Activated B cell treated with CpG ODN at 0.5 μM for 24 hours (primary cell): ENCODE measurements at regions not wholly inside any gene's neighbourhood (a gene's known extent, or its start where the extent isn't known, plus 50 kb on each side); places are given as distances from the start of the nearest gene placed in this dataset.
"Not testable (repeated sequence)": the region's sequence is repeated elsewhere in the genome, so short reads cannot be mapped to it uniquely, and the experiment has no call there.

Source experiments
- ATAC-seq: fragments of 200-7000 bp; cut with Tn5 transposase; one replicate; pipeline ENCODE4 v1.10.0; 2021; ENCODE audit warnings: low read depth, mild to moderate bottlenecking, moderate library complexity
- CTCF ChIA-PET: fragments of 350-600 bp; sonication (Branson Sonifier 250); formaldehyde crosslinking; loops from one replicate; lab custom pipeline; 2021; ENCODE audit warnings: antibody characterized with exemption; lab: Charles Lee
- POLR2A ChIA-PET: fragments of 350-600 bp; sonication (Branson Sonifier 250); formaldehyde crosslinking; loops from one replicate; lab custom pipeline; 2021; ENCODE audit warnings: antibody characterized with exemption; lab: Charles Lee
- DNase-seq: peaks from one replicate; pipeline ENCODE4 v3.0.0; 2022
- H3K27ac Mint-ChIP-seq: one replicate; pipeline ENCODE4 v1.8.0; 2020; ENCODE audit warnings: mixed read lengths
- H3K27me3 Mint-ChIP-seq: one replicate; pipeline ENCODE4 v1.8.0; 2021; ENCODE audit warnings: mixed read lengths
- H3K36me3 Mint-ChIP-seq: one replicate; pipeline ENCODE4 v1.8.0; 2021; ENCODE audit warnings: low read depth, mixed read lengths
- H3K4me1 Mint-ChIP-seq: one replicate; pipeline ENCODE4 v1.8.0; 2021; ENCODE audit warnings: mixed read lengths
- H3K4me3 Mint-ChIP-seq: one replicate; pipeline ENCODE4 v1.8.0; 2020; ENCODE audit warnings: mild to moderate bottlenecking, mixed read lengths
- H3K9me3 Mint-ChIP-seq: one replicate; pipeline ENCODE4 v1.8.0; 2020; ENCODE audit warnings: mixed read lengths
- intact Hi-C: fragments of 100-400 bp; cut with micrococcal nuclease; formaldehyde crosslinking; loops from one replicate; pipeline ENCODE4 v1.15.1; 2024

DNA sequence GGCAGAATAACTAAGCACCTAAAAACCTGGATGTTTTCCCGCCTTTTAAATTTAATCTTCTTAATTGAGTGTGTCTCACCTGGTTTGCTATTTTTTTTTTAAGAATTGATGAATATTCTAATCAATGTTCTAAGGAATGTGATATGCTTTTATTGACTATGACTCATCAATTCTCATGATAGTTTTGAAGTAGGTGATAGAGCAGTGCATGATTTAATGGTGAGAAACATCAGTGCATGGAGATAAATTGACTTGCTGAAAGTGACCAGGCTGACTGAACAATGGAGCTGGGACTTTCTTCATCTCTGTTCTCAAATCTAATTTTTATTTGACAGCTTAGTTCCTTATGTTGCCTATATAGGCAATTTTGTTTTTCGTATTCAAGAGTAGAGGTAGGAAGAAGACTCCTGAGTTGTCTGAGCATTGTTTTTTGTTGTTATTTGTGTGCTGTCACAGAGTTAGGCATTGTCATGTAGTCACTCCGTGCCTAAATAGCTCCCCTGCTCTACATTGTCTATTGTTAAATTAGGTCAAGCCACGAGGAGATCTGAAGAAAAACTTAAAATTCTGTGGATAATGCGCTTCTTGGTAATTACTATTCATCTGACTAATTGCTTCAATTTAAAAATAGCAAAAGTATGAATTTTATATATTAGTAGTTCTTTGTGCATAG lies 59.0 kb upstream of the NUTM2F start:
- not testable (repeated sequence) for H3K4me3 Mint-ChIP-seq

DNA sequence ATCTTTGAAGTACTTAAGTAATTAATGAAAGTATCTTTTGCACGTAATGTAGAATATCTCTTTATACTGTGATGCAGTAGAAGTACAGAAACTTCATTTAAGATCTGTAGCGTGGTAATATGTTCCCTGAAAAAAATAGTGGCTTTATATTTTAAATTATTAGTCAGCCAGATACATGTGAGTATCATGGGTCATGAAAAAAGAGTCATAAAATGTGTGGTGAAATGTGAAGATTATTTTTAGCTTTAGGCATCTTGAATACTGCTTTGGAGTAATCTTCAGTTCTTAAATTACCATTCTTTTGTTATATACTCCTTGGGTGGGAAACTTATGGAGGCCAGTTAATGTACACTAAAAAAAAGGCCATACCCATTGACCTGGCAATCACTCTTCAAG lies 59.6 kb upstream of the NUTM2F start:
- H3K27ac Mint-ChIP-seq, ATAC-seq, H3K27me3 Mint-ChIP-seq, DNase-seq, H3K36me3 Mint-ChIP-seq, CTCF ChIA-PET, intact Hi-C loops, H3K4me3 Mint-ChIP-seq, POLR2A ChIA-PET, H3K9me3 Mint-ChIP-seq: not testable (repeated sequence)
- H3K4me1 Mint-ChIP-seq, result peaks cover 37% of the 10 kb centered on the region

More for the DNA sequence above, 59.0 kb upstream of the NUTM2F start:
- CTCF ChIA-PET, H3K36me3 Mint-ChIP-seq, H3K9me3 Mint-ChIP-seq, intact Hi-C loops, DNase-seq, ATAC-seq, H3K27me3 Mint-ChIP-seq, POLR2A ChIA-PET, H3K27ac Mint-ChIP-seq: not testable (repeated sequence)
- H3K4me1 Mint-ChIP-seq, result peaks cover 37% of the 10 kb centered on the region

DNA sequence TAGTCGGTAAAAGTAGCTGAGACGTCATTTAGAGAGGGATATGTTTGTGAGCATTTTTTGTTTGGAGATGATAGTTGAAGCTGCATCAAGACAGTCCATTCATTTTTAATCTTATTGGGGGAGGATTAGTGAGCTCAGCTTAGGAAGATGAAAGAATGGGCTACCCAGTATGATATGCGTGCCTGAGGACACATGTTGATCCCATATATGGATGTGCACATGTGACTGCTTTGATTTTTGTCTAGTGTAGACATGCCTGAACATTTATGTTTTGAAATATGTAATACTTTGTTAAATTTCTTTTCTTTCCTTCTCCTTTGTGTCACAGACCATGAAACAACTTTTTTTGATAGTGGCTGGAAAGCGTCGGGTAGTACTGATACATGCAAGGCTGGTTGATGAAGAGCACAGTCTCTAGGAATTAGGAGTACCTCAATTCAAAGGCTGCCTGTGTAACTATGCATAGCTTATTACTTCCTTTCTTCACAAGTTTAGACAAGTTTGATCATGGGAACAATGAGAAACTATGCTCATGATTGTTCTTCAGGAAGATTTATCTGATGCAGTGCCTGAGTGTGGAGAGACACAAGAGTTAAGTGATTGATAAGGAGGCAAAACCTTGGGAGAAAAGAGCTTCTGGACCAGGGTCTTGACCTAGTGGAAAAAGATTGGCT lies 62.1 kb upstream of the NUTM2F start:
- peaks cover 31% of the 10 kb centered on the region for H3K4me1 Mint-ChIP-seq
- H3K4me3 Mint-ChIP-seq, H3K27me3 Mint-ChIP-seq, H3K27ac Mint-ChIP-seq, ATAC-seq, CTCF ChIA-PET, intact Hi-C loops, H3K9me3 Mint-ChIP-seq, POLR2A ChIA-PET, H3K36me3 Mint-ChIP-seq, DNase-seq: not testable (repeated sequence)

DNA sequence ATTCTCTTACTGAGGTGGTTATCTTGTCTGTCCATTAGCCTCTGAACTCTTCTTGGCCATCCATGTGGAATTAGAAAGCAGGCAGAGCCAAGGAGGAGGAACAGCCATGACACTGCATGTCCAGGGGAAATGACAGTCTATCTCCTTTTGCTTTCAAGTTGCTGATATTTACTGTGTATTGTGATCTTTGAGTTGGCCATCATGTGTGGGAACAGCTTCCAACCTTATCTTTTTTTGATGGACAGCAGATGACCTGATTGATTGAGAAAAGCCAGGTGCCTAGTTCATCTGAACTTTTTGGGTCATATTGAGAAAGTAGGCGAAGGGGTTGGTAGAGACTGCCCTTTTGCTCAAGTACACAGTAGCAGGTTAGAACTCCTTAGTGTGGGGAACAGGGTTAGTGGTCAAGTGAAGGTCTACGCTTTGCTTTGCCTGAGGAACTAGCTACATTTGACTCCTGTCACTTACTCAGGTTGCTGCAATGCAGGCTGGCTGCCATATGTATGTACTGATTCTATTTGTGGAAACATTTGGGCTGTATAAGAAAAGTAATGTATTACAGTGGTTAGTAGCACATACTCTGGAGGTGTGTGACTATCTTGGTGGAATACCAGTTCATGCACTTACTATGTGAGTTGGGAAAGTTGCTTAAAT lies 64.7 kb upstream of the NUTM2F start:
- H3K27ac Mint-ChIP-seq, H3K27me3 Mint-ChIP-seq, DNase-seq, POLR2A ChIA-PET, H3K36me3 Mint-ChIP-seq, H3K9me3 Mint-ChIP-seq, intact Hi-C loops, ATAC-seq, CTCF ChIA-PET, H3K4me3 Mint-ChIP-seq: not testable (repeated sequence)
- peaks cover 25% of the 10 kb centered on the region for H3K4me1 Mint-ChIP-seq

DNA sequence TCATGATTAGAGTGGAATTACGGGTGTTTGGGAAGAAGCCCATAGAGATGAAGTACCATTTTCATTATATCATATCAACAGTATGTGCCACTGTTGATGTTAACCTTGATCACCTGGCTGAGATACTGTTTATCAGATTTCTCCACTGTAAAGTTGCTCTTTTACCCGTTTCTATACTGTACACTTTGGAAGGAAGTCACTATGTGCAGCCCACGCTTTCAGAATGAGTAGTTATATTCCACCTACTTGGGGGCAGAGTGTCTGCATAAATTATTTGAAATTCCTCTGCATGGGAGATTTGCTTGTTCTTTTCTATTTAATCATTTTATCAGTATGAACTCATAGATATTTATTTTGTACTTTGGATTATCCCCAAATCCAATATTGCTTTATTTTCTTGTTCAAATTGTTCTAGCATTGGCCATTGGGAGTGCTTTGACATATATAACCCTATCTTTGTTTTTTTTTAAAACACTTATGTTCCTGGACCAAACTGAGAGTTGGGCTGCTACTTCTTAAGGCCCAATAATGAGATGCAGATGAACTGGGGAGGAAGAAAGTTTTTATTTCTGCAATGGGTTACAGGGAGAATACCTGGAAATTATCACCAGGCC lies 69.4 kb upstream of the NUTM2F start:
- DNase-seq, intact Hi-C loops, H3K4me3 Mint-ChIP-seq, H3K9me3 Mint-ChIP-seq, H3K27me3 Mint-ChIP-seq, H3K36me3 Mint-ChIP-seq, CTCF ChIA-PET, POLR2A ChIA-PET, ATAC-seq: not testable (repeated sequence)
- H3K4me1 Mint-ChIP-seq, result peaks cover 10% of the 10 kb centered on the region
- peak overlapping the region; percentile 24 for H3K27ac Mint-ChIP-seq

DNA sequence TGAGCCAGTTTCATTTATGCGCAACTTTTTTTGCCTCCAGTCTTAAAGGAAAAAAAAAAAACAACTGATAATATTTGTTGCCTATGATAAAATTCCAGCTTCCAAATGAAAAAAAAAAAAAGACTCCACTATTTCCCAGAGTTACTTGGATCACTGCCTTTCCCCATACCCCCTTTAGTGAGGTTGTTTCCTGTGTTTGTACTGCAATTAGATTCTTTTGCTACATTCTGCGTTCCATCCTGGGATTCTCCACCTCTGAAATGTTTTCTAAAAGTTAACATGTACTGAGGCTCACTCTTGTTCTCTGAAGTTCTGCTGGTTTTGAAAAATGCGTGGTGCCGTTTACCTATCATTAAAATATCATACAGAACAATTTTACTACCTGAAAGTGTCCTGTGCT lies 72.0 kb upstream of the NUTM2F start:
- not testable (repeated sequence) for ATAC-seq, H3K27ac Mint-ChIP-seq

DNA sequence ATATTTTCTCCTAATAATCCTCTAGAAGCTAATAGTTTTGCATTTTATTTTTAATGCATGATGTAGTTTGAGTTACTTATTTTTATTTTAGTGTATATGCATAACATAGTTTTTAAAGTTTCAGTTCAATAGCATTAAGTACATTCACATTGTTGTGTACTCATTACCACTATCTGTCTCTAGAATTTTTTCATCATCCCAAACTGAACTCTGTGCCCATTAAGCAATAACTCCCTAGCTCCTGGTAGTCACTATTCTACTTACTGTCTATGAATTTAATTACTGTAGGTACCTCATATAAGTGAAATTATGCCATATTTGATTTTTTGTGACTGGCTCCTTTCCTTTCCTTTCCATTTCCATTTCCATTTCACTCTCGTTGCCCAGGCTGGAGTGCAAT lies 74.4 kb upstream of the NUTM2F start:
- H3K27me3 Mint-ChIP-seq, H3K9me3 Mint-ChIP-seq, H3K36me3 Mint-ChIP-seq, H3K4me1 Mint-ChIP-seq, DNase-seq, intact Hi-C loops, ATAC-seq, H3K4me3 Mint-ChIP-seq, CTCF ChIA-PET, POLR2A ChIA-PET, H3K27ac Mint-ChIP-seq: not testable (repeated sequence)

More for the DNA sequence above, 72.0 kb upstream of the NUTM2F start:
- intact Hi-C loops, H3K27me3 Mint-ChIP-seq, POLR2A ChIA-PET, DNase-seq, CTCF ChIA-PET, H3K4me3 Mint-ChIP-seq, H3K9me3 Mint-ChIP-seq, H3K36me3 Mint-ChIP-seq: not testable (repeated sequence)
- peaks cover 14% of the 10 kb centered on the region for H3K4me1 Mint-ChIP-seq

DNA sequence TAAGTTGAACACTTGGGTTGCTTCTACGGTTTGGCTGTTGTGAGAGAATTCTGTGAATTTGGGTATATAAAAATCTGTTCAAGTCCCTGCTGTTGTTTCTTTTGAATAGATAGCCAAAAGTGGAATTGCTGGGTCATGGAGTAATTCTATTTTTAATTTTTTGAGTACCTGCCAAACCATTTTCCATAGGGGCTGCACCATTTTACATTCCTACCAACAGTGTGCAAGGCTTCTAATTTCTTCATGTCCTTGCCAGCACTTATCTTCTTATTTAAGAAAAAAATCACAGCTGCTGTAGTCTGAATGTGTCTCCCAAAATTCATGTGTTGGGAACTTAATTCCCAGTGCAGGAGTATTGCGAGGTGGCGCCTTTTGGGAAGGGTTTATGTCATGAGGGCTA lies 75.1 kb upstream of the NUTM2F start:
- H3K9me3 Mint-ChIP-seq, POLR2A ChIA-PET, H3K4me1 Mint-ChIP-seq, H3K27me3 Mint-ChIP-seq, intact Hi-C loops, H3K36me3 Mint-ChIP-seq, ATAC-seq, DNase-seq, H3K4me3 Mint-ChIP-seq, CTCF ChIA-PET, H3K27ac Mint-ChIP-seq: not testable (repeated sequence)

DNA sequence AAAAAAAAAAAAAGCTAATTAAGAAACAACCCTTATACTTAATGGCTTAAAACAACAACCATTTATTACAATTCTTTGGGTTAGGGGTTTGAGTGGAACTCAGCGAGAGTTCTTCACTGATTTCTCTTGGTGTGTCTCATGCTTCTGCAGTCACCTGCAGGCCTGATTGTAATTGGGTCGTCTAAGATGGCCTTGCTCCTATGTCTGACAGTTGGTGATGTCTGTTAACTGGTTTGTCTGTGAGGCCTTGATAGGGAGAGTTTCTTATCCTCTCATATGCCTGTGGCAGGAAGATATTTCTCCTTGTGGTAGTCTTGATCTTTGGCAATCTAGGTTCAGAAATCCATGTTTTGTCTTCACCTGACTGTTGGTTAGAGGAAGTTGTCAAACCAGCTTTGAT lies 85.2 kb upstream of the NUTM2F start:
- POLR2A ChIA-PET, ATAC-seq, CTCF ChIA-PET, H3K9me3 Mint-ChIP-seq, DNase-seq, H3K27ac Mint-ChIP-seq, intact Hi-C loops, H3K27me3 Mint-ChIP-seq, H3K4me3 Mint-ChIP-seq: not testable (repeated sequence)
- Mint-ChIP-seq H3K4me1 (peaks cover 10% of the 10 kb centered on the region), H3K36me3 (peaks cover 10% of the 10 kb centered on the region)

DNA sequence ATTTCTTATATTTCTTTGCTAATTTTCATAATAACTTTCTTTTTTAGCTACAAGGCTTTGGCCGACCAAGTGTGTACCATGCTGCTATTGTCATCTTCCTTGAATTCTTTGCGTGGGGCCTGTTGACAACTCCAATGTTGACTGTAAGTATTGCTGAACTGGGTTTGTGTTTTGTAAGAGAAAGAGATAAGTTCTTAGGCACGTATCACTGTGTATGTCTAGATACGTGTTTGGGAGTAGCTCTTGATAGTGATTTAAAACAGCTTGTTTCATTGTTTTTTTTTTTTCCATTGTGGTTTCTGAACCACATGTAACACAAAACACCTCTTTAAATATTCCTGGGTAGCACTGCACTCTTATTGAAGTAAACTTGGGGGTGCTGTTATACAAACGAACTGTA lies 86.7 kb upstream of the NUTM2F start:
- intact Hi-C loops, POLR2A ChIA-PET, H3K9me3 Mint-ChIP-seq, CTCF ChIA-PET, H3K27ac Mint-ChIP-seq, H3K27me3 Mint-ChIP-seq, DNase-seq, H3K4me1 Mint-ChIP-seq, ATAC-seq, H3K4me3 Mint-ChIP-seq: not testable (repeated sequence)
- peaks cover 13% of the 10 kb centered on the region for H3K36me3 Mint-ChIP-seq

DNA sequence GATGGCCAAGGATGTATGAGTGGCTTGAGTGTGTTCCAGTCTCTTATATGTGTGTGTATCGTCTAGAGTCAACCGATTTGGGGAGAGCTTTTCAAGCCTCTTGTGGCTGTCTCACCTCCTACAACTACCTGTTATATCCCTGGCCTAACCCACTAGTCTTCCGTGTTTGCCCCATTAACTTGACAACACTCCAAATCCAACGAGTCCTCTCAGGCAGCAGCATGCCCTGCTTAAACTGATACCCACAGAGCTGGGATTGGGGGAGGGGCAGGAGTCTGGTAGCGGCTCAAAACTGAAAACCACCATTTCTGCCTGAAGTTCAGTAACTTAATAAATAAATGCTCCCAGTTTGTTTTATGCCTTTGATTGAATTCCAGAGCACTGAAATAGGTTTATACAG lies 91.7 kb upstream of the NUTM2F start:
- peaks cover 16% of the 10 kb centered on the region for H3K36me3 Mint-ChIP-seq
- CTCF ChIA-PET, H3K9me3 Mint-ChIP-seq, H3K27ac Mint-ChIP-seq, DNase-seq, intact Hi-C loops, ATAC-seq, H3K4me3 Mint-ChIP-seq, H3K27me3 Mint-ChIP-seq, POLR2A ChIA-PET, H3K4me1 Mint-ChIP-seq: not testable (repeated sequence)

DNA sequence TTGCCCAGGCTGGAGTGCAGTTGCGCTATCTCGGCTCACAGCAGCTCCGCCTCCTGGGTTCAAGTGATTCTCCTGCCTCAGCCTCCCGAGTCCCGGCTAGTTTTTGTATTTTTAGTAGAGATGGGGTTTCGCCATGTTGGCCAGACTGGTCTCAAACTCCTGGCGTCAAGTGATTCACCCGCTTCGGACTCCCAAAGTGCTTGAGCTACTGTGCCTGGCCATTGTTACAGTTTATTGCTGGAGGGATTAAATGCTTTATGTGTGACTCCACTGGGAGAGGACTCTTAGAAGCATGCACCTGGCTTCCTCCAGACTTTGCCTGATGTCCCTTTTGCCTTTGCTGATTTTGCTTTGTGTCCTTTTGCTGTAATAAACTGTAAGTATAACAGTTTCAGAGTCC lies 93.5 kb upstream of the NUTM2F start:
- H3K27ac Mint-ChIP-seq, POLR2A ChIA-PET, H3K27me3 Mint-ChIP-seq, H3K4me3 Mint-ChIP-seq, intact Hi-C loops, ATAC-seq, DNase-seq, CTCF ChIA-PET, H3K9me3 Mint-ChIP-seq, H3K4me1 Mint-ChIP-seq: not testable (repeated sequence)
- peaks cover 10% of the 10 kb centered on the region for H3K36me3 Mint-ChIP-seq
